Stimulated activated CD4-positive, alpha-beta T cell treated with anti-CD3 and anti-CD28 coated beads, Interleukin-12 subunit alpha, Interleukin-12 subunit beta, amount 100 ng/mL, for 4 hours (primary cell): ENCODE measurements at regions not wholly inside any gene's neighbourhood (a gene's known extent, or its start where the extent isn't known, plus 50 kb on each side); places are given as distances from the start of the nearest gene placed in this dataset.
"Not testable (repeated sequence)": the region's sequence is repeated elsewhere in the genome, so short reads cannot be mapped to it uniquely, and the experiment has no call there.

Source experiments
- DNase-seq: peaks from one replicate; pipeline ENCODE4 v3.0.0-alpha.2; 2020

DNA sequence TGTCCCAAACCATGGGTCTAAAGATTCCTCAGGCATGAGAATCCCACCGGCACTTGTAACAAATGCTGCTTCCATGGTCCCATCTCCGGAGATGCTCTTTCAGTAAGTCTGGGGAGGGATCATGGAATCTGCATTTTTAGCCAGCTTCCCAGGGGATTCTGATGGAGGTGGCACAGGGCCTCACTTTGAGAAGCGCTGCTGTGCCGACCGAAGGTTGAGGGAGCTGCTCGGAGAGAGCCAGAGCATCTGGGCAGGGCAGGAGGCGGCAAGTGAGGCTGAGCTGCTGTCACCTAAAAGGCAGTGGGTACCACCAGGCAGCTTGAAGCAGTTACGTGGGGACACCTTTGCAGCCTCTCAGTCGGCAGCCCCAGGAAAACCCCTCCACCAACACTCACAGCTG lies 100.2 kb upstream of the CDYL start:
- no peak for DNase-seq

DNA sequence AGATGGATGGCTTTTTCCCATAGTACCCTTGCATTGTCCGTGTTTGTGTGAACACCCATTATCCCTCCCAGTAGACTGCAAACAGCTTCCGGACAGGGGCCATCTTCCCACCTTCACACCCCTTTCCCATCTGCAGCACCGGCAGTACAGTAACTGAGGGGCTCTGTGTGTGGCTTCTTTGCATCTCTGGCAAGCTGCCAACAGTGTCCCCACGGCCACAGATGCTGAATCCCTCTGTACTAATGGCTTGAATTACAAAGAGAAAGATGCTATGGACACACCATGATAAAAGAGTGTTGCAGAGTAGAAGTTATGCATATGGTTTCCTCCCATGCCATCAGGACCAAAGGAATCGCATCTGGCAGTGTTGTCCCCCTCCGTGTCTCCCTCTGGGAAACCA lies 101.1 kb upstream of the CDYL start:
- DNase-seq = no peak

DNA sequence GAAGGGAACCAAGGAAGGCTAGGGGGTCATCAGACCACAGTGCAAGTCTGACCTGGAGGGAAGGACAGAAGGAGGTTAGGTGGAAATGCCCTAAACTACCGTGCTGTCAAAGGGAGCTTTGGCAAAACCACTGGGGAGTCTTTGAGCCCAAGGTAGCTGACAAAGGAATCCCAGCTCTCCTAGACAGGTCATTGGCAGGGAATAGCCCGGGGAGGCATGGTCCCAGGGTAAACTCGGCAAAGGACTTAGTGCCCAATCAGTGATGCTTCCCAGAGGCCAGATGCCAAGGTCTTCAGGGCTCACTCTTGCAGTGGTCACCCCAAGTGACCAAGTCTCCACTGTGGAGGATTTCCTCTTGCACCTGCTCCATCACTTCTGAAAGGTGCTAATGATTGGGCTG lies 102.3 kb upstream of the CDYL start:
- no peak for DNase-seq

DNA sequence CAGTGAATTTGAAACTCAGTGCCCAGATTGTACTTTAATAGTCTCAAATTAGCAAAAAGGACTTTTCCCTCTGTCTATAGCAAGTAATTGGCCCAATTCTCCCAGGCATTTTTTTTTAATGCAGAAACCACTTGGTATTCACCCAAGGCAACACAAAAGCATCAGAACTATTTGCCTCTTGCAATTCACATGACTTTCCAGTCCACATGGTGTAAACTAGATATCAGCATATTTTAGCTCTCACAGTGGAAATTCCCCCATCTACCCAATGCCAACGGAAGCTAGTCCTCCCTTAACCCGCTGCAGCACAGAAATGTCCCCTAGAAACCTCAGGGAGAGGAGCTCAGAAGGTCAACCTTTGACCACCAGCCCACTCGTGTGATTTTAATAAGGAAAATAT lies 103.4 kb upstream of the CDYL start:
- no peak for DNase-seq

DNA sequence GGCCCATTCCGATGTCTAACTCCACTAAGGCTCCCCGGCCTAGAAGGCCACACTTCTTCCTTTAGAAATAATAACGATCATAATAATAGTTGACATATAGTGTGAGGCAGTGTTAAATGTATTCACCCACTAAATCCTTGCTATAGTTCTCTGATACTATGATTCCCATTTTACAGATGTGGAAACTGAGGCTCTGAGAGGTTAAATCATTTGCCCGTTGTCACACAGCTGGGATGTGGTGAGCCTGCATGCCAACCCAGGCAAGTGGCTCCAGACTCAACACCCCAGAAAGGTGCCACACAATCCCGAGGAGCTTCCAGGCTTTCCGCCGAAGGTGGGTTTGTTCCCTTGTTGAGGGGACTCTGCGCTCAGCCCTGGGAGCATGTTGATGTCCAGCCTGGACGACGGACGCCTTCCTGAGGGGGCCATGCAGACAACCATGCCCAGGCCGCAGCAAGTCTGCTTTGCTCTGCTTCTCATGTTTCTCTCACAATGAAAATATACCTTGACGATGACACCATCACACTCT lies 104.6 kb upstream of the CDYL start:
- no peak for DNase-seq

- DNase-seq = no peak
These were observed 105.3 kb upstream of the CDYL start for GRCh38 chr6:4670824-4671409.

DNA sequence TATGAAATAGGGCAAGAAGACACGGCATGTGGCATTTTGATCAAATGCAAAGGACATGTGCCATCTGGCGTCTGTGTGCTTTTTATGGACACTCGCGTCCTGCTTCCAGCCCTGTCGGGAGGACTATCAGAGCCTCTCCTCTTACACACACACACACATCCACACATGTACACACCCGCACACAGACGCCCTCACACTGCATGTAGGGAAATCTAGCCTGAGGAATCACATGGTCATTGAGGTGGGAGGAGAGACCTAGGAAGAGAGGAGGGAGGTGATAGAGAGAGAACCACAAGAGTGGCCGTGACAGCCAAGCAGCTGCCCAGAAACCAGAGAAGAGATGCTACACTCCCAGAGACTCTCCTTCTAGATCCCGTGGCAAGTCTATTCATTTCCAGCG lies 105.9 kb upstream of the CDYL start:
- no peak for DNase-seq

DNA sequence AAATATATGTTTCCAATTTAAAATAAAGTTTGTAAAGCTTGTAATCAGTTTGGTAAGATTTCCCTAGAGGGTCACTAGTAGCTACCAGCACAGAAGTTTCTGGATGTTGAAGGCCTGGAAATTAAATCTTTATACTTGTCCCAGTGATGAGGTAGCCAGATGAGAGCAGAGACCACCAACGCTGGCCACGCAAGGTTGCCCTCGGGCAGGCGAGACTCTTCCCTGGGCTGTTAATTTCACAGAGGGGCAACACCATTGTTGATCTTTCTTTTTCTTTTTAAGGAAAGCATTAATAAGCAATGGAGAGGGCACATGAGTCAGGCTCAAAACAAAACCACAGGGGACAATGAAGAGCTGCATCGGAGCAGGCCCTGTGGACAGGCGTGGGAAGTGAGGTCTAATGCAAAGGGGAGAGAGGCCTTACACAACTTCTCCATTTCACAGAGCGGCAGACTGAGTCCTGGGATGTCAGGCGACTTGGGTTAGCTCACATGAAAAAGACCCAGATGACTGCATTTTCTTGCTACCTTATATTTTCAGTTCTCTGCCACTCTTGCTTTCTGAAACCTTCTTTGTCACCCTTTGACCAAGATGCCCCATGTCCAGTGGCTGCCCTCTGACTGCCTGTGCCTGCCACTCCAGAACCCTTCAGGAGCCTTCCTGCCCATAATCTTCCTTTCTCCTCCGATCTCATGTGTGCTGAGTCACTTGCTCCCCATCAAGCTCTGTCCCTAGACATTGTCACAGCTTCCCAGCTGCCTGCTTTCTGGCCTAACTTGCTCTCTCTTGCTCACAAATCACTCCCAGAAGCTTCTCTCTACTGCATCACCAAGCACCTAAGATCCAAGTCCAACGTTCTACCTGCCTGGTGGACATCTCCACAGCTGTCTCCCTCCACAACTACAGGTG lies 107.7 kb upstream of the CDYL start:
- no peak for DNase-seq

DNA sequence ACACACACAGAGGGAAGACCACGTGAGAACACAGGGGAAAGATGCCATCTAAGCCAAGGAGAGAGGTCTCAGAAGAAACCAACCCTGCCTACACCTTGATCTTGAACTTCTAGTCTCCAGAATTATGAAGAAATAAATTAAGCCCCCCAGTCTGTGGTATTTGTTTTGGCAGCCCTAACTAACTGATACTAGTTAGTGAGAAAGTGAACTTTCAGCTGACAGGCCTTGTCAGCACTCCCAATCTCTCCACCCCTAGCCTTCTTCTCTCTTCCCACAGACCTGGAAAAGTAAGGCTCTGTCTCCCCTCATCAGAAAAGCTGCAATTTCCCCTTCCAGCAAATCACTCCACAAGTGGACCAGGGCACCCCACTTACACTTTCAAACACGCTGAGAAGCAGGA lies 108.6 kb upstream of the CDYL start:
- no peak for DNase-seq

DNA sequence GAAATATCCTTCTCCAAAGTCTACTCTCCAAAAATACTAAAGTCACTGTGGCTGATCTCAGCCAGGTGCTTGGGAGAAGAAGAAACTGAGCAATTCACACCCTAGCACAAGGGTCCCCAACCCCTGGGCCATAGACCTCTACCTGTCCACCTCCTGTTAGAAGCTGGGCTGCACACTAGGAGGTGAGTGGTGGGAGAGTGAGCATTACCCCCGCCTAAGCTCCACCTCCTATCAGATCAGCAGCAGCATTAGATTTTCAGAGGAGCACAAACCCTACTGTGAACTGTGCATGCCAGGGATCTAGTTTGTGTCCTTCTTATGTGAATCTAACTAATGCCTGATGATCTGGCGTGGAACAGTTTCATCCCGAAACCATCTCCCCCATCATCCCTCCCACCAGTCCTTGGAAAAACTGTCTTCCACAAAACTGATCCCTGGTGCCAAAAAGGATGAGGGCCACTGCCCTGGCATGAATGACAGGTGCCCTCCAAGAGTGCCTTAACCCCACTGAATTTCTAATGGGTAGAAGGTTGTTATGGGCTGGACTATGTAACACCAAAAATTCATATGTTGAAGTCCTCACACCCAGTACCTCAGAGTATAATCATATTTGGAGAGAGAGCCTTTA lies 109.2 kb upstream of the CDYL start:
- DNase-seq = no peak

DNA sequence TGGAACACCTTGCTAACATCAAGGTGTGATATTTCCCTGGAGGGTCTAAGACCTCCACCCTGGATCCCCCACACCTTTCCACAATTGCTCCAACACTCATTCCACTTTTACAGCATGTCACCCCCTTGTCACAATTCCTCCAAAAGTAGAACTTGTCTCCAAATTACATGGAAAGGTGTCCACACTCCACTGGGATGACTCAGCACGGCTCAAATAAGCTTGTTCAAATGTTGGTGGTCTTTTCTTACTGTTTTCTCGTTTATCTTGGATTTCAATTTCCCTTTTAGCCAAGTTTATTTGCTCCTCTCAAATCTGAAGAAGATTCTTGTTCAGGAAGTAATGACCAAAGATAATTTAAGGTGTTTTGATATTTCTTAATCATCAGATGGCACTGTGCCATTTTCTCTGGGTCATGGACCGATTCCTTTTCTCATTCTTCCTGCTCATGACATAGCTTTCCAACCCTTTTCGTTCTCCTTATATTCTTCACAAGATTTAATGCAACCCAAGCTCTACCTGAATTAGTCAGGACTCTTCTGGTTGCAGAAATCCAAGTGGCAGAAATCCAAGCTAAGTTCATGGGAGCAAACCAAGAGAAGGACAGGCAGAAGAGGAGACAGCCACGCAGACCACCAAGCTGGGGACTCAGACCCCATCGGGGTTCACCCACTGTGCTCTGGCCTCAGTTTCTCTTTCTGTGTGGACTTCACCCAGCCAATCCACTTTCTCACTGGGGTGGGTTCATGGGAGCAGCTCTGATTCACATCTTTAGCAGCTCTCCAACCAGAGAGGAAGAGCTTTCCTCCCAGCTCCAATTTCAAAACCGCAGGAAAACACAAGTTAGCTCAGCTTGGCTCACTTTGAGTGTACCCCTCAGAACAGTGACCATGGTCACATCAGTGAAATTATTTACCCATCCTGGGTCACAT lies 110.5 kb upstream of the CDYL start:
- DNase-seq = no peak

- no peak for DNase-seq
These were observed 111.3 kb upstream of the CDYL start for GRCh38 chr6:4664911-4665310.

- DNase-seq = no peak
These were observed 112.0 kb upstream of the CDYL start for GRCh38 chr6:4664117-4664626.

GRCh38 chr6:4662886-4663285 lies 113.3 kb upstream of the CDYL start:
- no peak for DNase-seq

DNA sequence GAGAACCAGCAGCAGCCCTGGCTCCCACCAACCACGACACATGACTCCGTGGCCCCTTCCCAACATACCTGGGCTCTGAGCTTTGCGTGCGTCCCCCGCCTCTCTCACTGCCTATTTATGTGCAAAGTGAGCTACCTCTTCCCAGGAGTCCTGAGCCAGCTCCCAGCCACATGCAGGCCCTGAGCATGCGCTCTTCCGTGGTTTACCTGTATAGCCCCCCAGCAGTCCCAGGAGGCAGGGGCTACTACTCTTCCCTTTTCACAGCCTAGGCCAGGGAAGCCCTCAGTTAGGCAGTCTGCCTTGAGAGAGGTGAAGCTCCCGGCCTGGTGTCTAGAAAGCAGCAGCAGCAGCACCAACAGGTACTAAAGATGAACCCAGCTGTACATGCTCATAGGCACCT lies 114.8 kb upstream of the CDYL start:
- no peak for DNase-seq

DNA sequence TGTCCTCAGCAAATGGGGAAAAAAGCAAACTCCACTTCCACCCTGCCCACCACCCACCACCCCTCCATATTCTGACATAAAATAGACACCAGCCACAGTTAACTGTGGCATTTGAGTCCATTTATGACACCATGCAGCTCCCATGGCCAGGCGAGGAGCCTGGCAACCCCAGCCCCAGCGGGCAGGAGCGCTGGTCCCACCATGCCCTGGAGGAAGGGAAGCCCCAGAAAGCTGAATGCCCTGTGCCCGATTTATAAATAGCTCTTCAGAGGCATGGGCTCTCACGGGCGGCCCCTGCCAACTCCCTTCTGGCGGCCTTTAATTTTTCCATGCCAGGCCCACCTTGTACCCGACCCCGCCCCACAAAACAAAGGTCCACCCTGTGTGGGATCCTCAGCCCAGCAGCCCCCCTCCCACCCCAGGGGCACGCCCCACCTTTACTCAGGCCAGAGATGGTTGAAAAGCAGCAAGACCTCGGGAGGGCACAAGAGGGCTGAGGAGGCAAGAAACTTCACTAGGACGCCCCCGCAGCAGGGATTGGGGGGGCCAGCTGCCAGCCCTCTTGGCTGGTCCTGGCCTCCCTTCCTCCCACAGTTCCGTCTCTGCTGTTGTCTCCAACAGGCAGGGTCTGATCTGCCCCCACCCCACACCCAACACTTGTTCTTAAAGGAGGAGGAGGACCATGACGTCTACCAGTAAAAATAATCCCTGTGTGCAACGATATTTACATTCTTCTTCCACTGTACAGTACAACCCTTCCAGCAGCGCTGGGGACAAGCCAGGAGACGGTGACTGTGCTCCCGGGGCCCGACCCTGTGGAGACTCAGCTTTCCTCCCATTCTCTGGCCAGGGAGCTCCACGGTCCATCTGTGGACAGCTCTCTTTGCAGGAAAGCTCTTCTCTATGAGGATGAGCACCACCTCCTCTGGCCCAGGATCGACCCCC lies 115.6 kb upstream of the CDYL start:
- no peak for DNase-seq

DNA sequence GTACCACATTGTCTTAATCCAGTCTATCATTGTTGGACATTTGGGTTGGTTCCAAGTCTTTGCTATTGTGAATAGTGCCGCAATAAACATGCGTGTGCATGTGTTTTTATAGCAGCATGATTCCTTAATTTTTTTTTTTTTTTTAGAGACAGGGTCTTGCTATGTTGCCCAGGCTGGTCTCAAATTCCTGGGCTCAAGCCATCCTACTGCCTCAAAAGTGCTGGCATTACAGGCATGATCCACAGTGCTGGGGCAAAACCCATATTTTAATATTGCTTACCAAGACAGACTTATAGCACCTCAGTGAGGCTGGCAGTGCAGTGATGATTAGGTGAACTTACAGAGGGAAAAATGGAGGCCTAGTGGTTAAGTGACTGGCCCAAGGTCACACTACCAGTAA lies 116.5 kb upstream of the CDYL start:
- not testable (repeated sequence) for DNase-seq

GRCh38 chr6:4658486-4658885 lies 117.7 kb upstream of the CDYL start:
- no peak for DNase-seq

DNA sequence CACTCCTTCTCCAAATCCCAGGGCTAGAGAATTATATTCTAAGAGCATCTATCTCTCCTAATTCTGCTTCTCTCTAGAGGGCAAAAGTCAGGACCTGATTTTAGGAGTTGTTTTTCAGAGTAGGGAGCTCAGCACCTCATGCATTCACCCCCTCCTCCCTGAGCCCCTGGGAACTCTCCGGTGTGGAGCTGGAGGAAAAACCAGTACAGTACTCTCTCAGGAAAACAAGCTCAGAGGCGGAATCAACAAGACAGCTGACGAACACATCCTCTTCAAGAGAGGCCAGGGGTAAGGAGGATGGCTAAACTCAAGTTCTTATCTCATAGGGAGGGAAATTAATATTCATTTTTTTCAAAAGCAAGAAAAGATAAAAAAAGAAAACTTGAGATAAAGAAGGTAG lies 120.1 kb upstream of the CDYL start:
- DNase-seq = no peak

GRCh38 chr6:4655196-4656025 lies 120.8 kb upstream of the CDYL start:
- no peak for DNase-seq

- DNase-seq = no peak
These were observed 123.1 kb upstream of the CDYL start for GRCh38 chr6:4653141-4653540.
